ENCODE measurements at regions not wholly inside any gene's neighbourhood (a gene's known extent, or its start where the extent isn't known, plus 50 kb on each side); places are given as distances from the start of the nearest gene placed in this dataset.
"Not testable (repeated sequence)": the region's sequence is repeated elsewhere in the genome, so short reads cannot be mapped to it uniquely, and the experiment has no call there.

GRCh38 chr12:107605293-107605692 lies 80.3 kb upstream of the PWP1 start:
- no peak overlapping the region for H3K4me3 ChIP-seq
- in situ Hi-C loops (cut with MboI; ENCODE audit: low pct_unique_long_range_greater_than_20kb in 2 of 9, low sequenced_read_pairs in 9 of 9, unreplicated experiment in 9 of 9), result loop anchor here in 7 of 9 experiments (10.0 to 25.0 kb wide), 3 partner anchors 193 to 470 kb away; no protein-coding TSS in a partner anchor
- no peak overlapping the region for H3K27ac ChIP-seq
- peaks cover 9 to 14% of the 10 kb centered on the region in 2 donors for H3K4me1 ChIP-seq (replicated peaks in 1 of 2)
- no peak for ATAC-seq (replicated peaks in 6 of 8)
- 0 to 67% (median 38%) methylated on average over 1 to 3 of the region's 3 CpGs; no CpG with 5 or more reads in 2 of the 10 experiments for WGBS, 10 experiments

DNA sequence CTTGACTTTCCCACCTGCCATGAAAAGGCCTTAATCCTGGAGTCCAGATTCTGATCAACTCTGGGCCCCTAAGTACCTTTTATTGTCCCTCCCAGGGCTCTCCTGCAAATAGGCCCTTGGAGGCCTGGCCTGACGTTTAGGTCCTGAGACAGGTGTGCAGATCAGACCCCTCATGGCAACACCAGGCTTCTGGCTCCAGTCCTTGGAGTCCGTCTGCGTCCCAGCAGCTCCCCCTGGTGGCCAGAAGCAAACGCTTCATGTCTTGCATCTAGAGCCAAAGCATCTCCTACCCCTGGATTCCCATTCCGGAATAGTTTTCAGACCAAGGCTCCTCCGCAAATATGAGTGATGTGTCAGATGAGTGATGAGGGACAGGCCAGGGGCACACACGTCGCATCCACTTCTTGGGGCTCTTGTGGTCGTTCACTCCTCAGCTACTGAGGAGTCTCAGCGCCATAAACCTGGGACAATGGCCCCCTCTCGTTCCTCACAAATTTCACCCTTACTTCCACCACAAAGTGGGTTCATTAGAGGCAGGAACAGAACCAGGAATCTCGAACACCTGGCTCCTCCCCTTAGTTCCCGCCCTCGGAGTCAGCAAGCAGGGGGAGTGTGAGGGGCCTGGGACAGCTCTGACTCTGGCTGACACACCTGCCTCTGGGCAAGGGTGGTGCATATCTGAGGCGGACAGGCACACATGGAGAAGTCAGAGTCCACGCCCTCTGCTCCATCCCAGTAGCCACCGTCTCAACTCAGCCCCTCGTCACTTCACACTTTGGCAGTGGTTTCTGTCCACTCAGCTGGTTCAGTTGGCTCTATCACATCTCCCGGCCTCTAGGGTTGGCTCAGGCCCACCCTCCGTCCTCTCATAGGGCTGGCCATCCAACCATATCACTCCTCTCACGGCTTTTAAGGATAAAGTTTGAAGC lies 77.9 kb upstream of the PWP1 start:
- peak; percentile 79 to 96 (median 85) for ATAC-seq (replicated peaks in 6 of 8)
- no peak overlapping the region for H3K27ac ChIP-seq
- in situ Hi-C loops (cut with MboI; ENCODE audit: low pct_unique_long_range_greater_than_20kb in 2 of 9, low sequenced_read_pairs in 9 of 9, unreplicated experiment in 9 of 9), result loop anchor here in 7 of 9 experiments (10.0 to 25.0 kb wide), 3 partner anchors 195 to 473 kb away; no protein-coding TSS in a partner anchor
- H3K4me1 ChIP-seq (replicated peaks in 1 of 2), result peaks cover 12 to 18% of the 10 kb centered on the region in 2 donors
- no peak overlapping the region for H3K4me3 ChIP-seq
- WGBS, 10 experiments, result 0 to 90% (median 33%) methylated on average over 1 to 10 of the region's 21 CpGs; no CpG with 5 or more reads in 4 of the 10 experiments

DNA sequence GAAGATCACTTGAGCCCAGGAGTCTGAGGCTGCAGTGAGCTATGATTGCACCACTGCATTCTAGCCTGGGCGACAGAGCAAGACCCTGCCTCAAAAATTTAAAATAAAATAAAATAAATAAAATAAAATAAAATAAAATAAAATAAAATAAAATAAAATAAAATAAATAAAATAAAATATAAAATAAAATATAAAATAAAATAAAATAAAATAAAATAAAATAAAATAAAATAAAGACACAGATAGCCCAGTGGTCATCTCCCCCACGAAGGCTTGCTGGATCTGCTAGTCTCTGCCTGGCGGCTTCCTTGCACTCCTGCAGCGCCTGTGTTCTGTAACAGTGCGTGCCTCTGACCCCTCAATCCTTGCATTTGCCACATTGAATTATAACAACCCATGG lies 76.8 kb upstream of the PWP1 start:
- peak in 2 of 8 experiments; percentile 23 to 49 for ATAC-seq (replicated peaks in 6 of 8)
- not testable (repeated sequence) for H3K4me3 ChIP-seq, H3K27ac ChIP-seq
- H3K4me1 ChIP-seq (replicated peaks in 1 of 2), result peaks cover 12 to 18% of the 10 kb centered on the region in 2 donors
- WGBS, 10 experiments, result 65 to 93% (median 76%) methylated on average over 1 to 5 of the region's 5 CpGs; no CpG with 5 or more reads in 2 of the 10 experiments
- in situ Hi-C loops (cut with MboI; ENCODE audit: low pct_unique_long_range_greater_than_20kb in 2 of 9, low sequenced_read_pairs in 9 of 9, unreplicated experiment in 9 of 9), result loop anchor here in 7 of 9 experiments (10.0 to 25.0 kb wide), 3 partner anchors 196 to 474 kb away; no protein-coding TSS in a partner anchor

DNA sequence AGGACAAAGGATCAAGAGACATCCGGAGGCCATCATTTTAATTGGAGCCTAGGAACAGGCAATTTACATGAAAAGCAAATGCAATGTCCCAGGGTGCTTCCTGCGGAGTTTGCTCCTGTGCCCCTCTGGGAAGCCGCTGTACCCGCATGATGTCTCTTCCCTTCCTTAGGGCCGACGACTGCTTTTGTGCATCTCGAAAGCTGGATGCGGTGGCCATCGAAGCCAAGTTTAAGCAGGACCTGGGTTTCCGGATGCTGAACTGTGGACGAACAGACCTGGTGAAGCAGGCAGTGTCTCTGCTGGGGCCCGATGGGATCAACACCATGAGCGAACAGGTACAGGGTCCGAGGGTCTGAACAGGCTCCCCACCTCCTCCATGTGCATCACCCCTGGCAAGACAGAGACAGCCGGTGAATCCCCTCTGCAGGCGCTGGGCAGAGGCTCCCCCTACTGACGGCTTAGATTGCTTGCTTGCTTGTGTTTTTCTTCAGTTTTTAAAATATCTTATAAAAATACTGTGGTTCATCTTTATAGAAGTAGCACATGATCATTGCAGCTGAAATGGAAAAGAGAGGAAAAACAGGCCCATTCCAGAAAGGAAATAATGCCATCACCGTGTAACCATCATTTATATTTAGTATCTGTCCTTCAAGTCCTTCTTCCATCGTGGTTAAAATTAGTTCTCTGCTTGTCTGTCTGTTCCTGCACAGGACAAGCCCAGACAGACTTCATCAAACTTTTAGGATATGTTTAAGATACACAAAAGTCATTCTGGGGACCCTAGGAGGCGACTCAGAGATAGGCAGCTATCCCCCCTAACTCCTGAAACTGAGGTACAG lies 75.4 kb upstream of the PWP1 start:
- in situ Hi-C loops (cut with MboI; ENCODE audit: low pct_unique_long_range_greater_than_20kb in 2 of 9, low sequenced_read_pairs in 9 of 9, unreplicated experiment in 9 of 9), result loop anchor here in 7 of 9 experiments (10.0 to 25.0 kb wide), 3 partner anchors 198 to 475 kb away; no protein-coding TSS in a partner anchor
- H3K4me3 ChIP-seq, result no peak overlapping the region
- 0 to 67% (median 34%) methylated on average over 1 to 15 of the region's 20 CpGs; no CpG with 5 or more reads in 1 of the 10 experiments for WGBS, 10 experiments
- ATAC-seq (replicated peaks in 6 of 8), result peak; percentile 32 to 65 (median 51)
- H3K27ac ChIP-seq, result no peak overlapping the region
- H3K4me1 ChIP-seq (replicated peaks in 1 of 2), result peaks cover 12 to 18% of the 10 kb centered on the region in 2 donors

DNA sequence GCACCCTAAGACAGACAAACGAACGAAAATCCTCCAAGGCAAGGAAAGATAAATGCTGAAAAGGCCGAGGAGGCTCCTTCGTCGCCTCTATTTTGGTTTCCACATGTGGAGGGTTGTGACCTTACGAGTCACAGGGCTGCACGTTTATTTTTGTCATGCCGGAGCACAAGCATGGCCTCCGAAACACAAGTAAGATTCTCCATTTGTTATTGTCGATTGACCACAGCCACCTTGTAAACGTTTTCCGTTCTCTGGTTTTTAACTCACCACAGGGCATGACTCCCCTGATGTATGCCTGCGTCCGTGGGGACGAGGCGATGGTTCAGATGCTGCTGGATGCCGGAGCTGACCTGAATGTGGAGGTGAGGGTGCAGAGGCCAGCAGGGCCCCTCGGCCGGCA lies 73.1 kb upstream of the PWP1 start:
- Histone ChIP-seq H3K4me3 (no peak overlapping the region), H3K27ac (no peak overlapping the region), H3K4me1 (replicated peaks in 1 of 2) (peaks cover 12 to 18% of the 10 kb centered on the region in 2 donors)
- in situ Hi-C loops (cut with MboI; ENCODE audit: low pct_unique_long_range_greater_than_20kb in 2 of 9, low sequenced_read_pairs in 9 of 9, unreplicated experiment in 9 of 9), result loop anchor here in 7 of 9 experiments (10.0 to 25.0 kb wide), 3 partner anchors 200 to 478 kb away; no protein-coding TSS in a partner anchor
- ATAC-seq (replicated peaks in 6 of 8), result no peak
- 40 to 77% (median 63%) methylated on average over 1 to 17 of the region's 19 CpGs; no CpG with 5 or more reads in 1 of the 10 experiments for WGBS, 10 experiments

DNA sequence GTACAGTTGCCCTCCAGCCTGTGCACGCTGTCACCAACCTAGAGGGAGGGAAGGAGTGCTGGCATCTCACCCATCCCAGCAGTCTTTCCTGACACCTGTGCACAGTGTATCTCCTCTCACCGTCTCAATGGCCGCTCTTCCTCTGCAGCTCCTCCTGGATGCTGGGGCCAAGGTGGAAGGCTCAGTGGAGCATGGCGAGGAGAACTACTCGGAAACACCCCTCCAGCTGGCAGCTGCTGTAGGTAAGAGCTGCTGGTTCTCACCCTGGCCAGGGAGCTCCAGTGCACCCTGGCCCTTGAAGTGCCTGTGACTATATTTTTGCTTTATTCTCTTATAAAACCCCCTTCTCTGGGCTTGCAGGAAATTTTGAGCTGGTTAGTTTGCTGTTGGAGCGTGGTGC lies 68.7 kb upstream of the PWP1 start:
- 20 to 96% (median 73%) methylated on average over 1 to 4 of the region's 6 CpGs; no CpG with 5 or more reads in 6 of the 10 experiments for WGBS, 10 experiments
- in situ Hi-C loops (cut with MboI; ENCODE audit: low pct_unique_long_range_greater_than_20kb in 2 of 9, low sequenced_read_pairs in 9 of 9, unreplicated experiment in 9 of 9), result loop anchor here in 7 of 9 experiments (10.0 to 25.0 kb wide), 3 partner anchors 205 to 482 kb away; no protein-coding TSS in a partner anchor

GRCh38 chr12:107618106-107618505 lies 67.5 kb upstream of the PWP1 start:
- H3K4me3 ChIP-seq, result no peak overlapping the region
- no peak for ATAC-seq (replicated peaks in 6 of 8)
- no peaks in the 10 kb centered on the region for H3K4me1 ChIP-seq (replicated peaks in 1 of 2)
- in situ Hi-C loops (cut with MboI; ENCODE audit: low pct_unique_long_range_greater_than_20kb in 2 of 9, low sequenced_read_pairs in 9 of 9, unreplicated experiment in 9 of 9), result loop anchor here in 7 of 9 experiments (10.0 to 25.0 kb wide), 3 partner anchors 206 to 483 kb away; no protein-coding TSS in a partner anchor
- H3K27ac ChIP-seq, result no peak overlapping the region
- 0 to 86% (median 70%) methylated on average over 1 to 8 of the region's 15 CpGs; no CpG with 5 or more reads in 6 of the 10 experiments for WGBS, 10 experiments

More for the DNA sequence above, 68.7 kb upstream of the PWP1 start:
- no peak for ATAC-seq (replicated peaks in 6 of 8)
- no peak overlapping the region for H3K27ac ChIP-seq
- H3K4me3 ChIP-seq, result no peak overlapping the region
- H3K4me1 ChIP-seq (replicated peaks in 1 of 2), result peaks cover 2 to 4% of the 10 kb centered on the region in 2 donors

DNA sequence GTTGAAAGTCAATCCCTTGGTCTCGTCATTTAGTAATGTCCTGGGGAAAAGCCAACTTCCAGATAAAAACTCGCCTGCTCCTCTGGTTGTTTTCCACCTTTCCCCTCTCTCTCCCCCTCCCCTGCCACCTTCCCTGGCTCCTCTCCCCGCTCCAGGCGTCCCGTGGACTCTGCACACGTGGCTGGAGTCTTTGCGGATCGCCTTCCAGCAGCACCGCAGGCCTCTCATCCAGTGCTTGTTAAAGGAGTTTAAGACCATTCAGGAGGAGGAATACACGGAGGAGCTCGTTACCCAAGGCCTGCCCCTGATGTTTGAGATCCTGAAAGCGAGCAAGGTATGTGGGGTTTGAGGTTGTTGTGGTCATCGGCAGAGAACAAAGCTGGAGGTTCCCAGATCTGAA lies 65.8 kb upstream of the PWP1 start:
- Histone ChIP-seq H3K4me3 (no peak overlapping the region), H3K4me1 (replicated peaks in 1 of 2) (no peaks in the 10 kb centered on the region), H3K27ac (no peak overlapping the region)
- ATAC-seq (replicated peaks in 6 of 8), result no peak
- WGBS, 10 experiments, result 48 to 77% (median 61%) methylated on average over 2 to 6 of the region's 13 CpGs; no CpG with 5 or more reads in 6 of the 10 experiments
- in situ Hi-C loops (cut with MboI; ENCODE audit: low pct_unique_long_range_greater_than_20kb in 2 of 9, low sequenced_read_pairs in 9 of 9, unreplicated experiment in 9 of 9), result loop anchor here in 7 of 9 experiments (10.0 to 25.0 kb wide), 3 partner anchors 208 to 485 kb away; no protein-coding TSS in a partner anchor

DNA sequence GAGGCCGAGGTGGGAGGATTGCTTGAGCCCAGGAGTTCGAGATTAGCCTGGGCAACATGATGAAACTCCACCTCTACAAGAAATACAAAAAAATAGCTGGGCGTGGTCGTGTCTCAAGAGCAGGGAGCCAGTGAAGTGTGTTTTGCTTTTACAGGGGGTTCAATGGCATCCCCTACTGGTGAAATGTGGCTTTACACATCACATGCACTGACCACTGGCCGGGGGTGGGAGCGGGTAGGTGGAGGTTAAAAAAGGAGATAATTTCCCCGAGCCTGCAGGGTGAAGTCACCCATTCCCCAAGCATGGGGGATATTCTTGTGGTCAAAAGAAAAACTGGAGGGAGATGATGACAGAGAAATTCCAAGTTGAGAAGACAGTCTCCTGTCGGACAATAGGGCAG lies 63.6 kb upstream of the PWP1 start:
- H3K27ac ChIP-seq, result no peak overlapping the region
- ATAC-seq (replicated peaks in 6 of 8), result peak in 2 of 8 experiments; percentile 29 to 46
- 20 to 93% (median 46%) methylated on average over 2 to 6 of the region's 8 CpGs; no CpG with 5 or more reads in 2 of the 10 experiments for WGBS, 10 experiments

GRCh38 chr12:107624493-107624892 lies 61.1 kb upstream of the PWP1 start:
- ATAC-seq (replicated peaks in 6 of 8), result no peak
- no peak overlapping the region for H3K4me3 ChIP-seq
- no peaks in the 10 kb centered on the region for H3K4me1 ChIP-seq (replicated peaks in 1 of 2)
- no peak overlapping the region for H3K27ac ChIP-seq
- 83 to 100% (median 95%) methylated on average over 1 to 4 of the region's 4 CpGs; no CpG with 5 or more reads in 2 of the 10 experiments for WGBS, 10 experiments
- in situ Hi-C loops (cut with MboI; ENCODE audit: low pct_unique_long_range_greater_than_20kb in 2 of 9, low sequenced_read_pairs in 9 of 9, unreplicated experiment in 9 of 9), result loop anchor here in 5 of 9 experiments (25.0 kb wide), 2 partner anchors 212 to 487 kb away; no protein-coding TSS in a partner anchor

More for the DNA sequence above, 63.6 kb upstream of the PWP1 start:
- no peaks in the 10 kb centered on the region for H3K4me1 ChIP-seq (replicated peaks in 1 of 2)
- no peak overlapping the region for H3K4me3 ChIP-seq
- in situ Hi-C loops (cut with MboI; ENCODE audit: low pct_unique_long_range_greater_than_20kb in 2 of 9, low sequenced_read_pairs in 9 of 9, unreplicated experiment in 9 of 9), result loop anchor here in 5 of 9 experiments (25.0 kb wide), 2 partner anchors 210 to 485 kb away; no protein-coding TSS in a partner anchor

DNA sequence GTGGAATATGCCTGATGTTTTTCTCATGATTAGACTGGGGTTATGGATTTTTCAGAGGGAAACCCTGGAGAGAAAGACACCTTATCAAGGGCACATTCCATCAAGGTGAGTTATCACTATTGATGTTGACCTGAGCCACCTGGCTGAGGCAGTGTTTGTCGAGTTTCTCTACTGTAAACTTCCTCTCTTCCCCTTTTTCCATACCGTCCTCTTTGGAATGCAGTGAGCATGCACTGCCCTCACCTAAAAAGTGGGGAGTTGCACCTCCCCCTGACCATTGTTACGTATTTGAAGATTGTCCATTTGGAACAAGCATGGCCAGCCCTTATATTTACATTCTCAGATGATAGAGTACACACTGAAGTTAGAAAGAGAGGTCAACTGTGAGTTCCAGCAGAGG lies 53.9 kb upstream of the PWP1 start:
- 17 to 94% (median 81%) methylated on average over 1 to 3 of the region's 3 CpGs; no CpG with 5 or more reads in 3 of the 10 experiments for WGBS, 10 experiments
- no peak for ATAC-seq (replicated peaks in 6 of 8)
- in situ Hi-C loops (cut with MboI; ENCODE audit: low pct_unique_long_range_greater_than_20kb in 2 of 9, low sequenced_read_pairs in 9 of 9, unreplicated experiment in 9 of 9), result no loop called here
- H3K27ac ChIP-seq, result no peak overlapping the region
- no peaks in the 10 kb centered on the region for H3K4me1 ChIP-seq (replicated peaks in 1 of 2)
- H3K4me3 ChIP-seq, result no peak overlapping the region

- Histone ChIP-seq H3K4me3 (no peak overlapping the region), H3K27ac (no peak overlapping the region), H3K4me1 (replicated peaks in 1 of 2) (no peaks in the 10 kb centered on the region)
- 60 to 100% (median 82%) methylated on average over 1 to 3 of the region's 5 CpGs; no CpG with 5 or more reads in 4 of the 10 experiments for WGBS, 10 experiments
- in situ Hi-C loops (cut with MboI; ENCODE audit: low pct_unique_long_range_greater_than_20kb in 2 of 9, low sequenced_read_pairs in 9 of 9, unreplicated experiment in 9 of 9), result no loop called here
- no peak for ATAC-seq (replicated peaks in 6 of 8)
Measured at GRCh38 chr12:107632246-107632645, 53.4 kb upstream of the PWP1 start.
